Caco-2 (cell line): ENCODE measurements at regions not wholly inside any gene's neighbourhood (a gene's known extent, or its start where the extent isn't known, plus 50 kb on each side); places are given as distances from the start of the nearest gene placed in this dataset.

Experiments
- BruUV-seq: library from RNA; stranded (reverse); fragments of 400-500 nt; replicated peaks from 2 replicates; lab custom pipeline; 2021; lab: Mats Ljungman, UMichigan
- CTCF ChIA-PET: fragments of 300-600 bp; sonication (Branson Sonifier 250); formaldehyde crosslinking; loops from one replicate; lab custom pipeline; 2022; ENCODE audit warnings: antibody characterized with exemption; lab: Charles Lee
- POLR2A ChIA-PET: fragments of 300-600 bp; sonication (Branson Sonifier 250); formaldehyde crosslinking; loops from one replicate; lab custom pipeline; 2022; ENCODE audit warnings: antibody characterized with exemption; lab: Charles Lee
- DNase-seq, 2 experiments: peaks; one replicate each; pipeline versions ENCODE4 v3.0.0 to v3.0.0-alpha.2; 2020 to 2022
- H3K27me3 ChIP-seq: replicated peaks from 2 replicates; pipeline ENCODE4 v1.6.0; 2011; ENCODE audit warnings: low read length; ENCODE audit not compliant: control insufficient read depth, insufficient read depth
- H3K36me3 ChIP-seq: 2 replicates; pipeline ENCODE4 v1.5.1; 2011; ENCODE audit warnings: low read length; ENCODE audit not compliant: control insufficient read depth, insufficient read depth
- H3K4me1 ChIP-seq: fragments of 250-450 bp; sonication (Bioruptor Pico); 2 replicates; pipeline ENCODE4 v1.5.1; 2020; ENCODE audit warnings: mild to moderate bottlenecking
- H3K4me3 ChIP-seq: 2 replicates; pipeline ENCODE4 v1.5.1; 2011; ENCODE audit warnings: low read depth, mild to moderate bottlenecking, control low read depth, low read length
- H3K9me3 ChIP-seq: fragments of 250-450 bp; sonication (Bioruptor Pico); 2 replicates; pipeline ENCODE4 v1.5.1; 2020; ENCODE audit warnings: mild to moderate bottlenecking, moderate library complexity
- H3K27ac Mint-ChIP-seq: one replicate; pipeline ENCODE4 v1.8.0; 2022; ENCODE audit warnings: mixed read lengths; ENCODE audit not compliant: unreplicated experiment
- H3K27me3 Mint-ChIP-seq: one replicate; pipeline ENCODE4 v1.8.0; 2022; ENCODE audit warnings: mixed read lengths; ENCODE audit not compliant: insufficient read depth, unreplicated experiment
- H3K36me3 Mint-ChIP-seq: one replicate; pipeline ENCODE4 v1.8.0; 2022; ENCODE audit warnings: mild to moderate bottlenecking, mixed read lengths; ENCODE audit not compliant: insufficient read depth, unreplicated experiment
- H3K4me1 Mint-ChIP-seq: one replicate; pipeline ENCODE4 v1.8.0; 2022; ENCODE audit warnings: low read depth, mixed read lengths; ENCODE audit not compliant: unreplicated experiment
- H3K4me3 Mint-ChIP-seq: one replicate; pipeline ENCODE4 v1.8.0; 2022; ENCODE audit warnings: mild to moderate bottlenecking, moderate library complexity, mixed read lengths; ENCODE audit not compliant: unreplicated experiment
- H3K9me3 Mint-ChIP-seq: one replicate; pipeline ENCODE4 v1.8.0; 2022; ENCODE audit warnings: mixed read lengths; ENCODE audit not compliant: unreplicated experiment
- intact Hi-C: fragments of 100-400 bp; cut with micrococcal nuclease; formaldehyde crosslinking; loops from one replicate; pipeline ENCODE4 v1.10.0; 2022; ENCODE audit not compliant: unreplicated experiment
- TF ChIP-seq, protein P1 (sequence below), 2 experiments: fragments of 200-600 bp in 1 of 2; IDR thresholded peaks; 1 replicate in 1 of 2; 2 replicates in 1 of 2; pipeline versions ENCODE4 v1.5.1 to v1.8.0; 2011 to 2022; ENCODE audit warnings: antibody characterized with exemption in 1 of 2, control low read depth in 1 of 2, inconsistent platforms in 1 of 2, low read depth in 1 of 2, low read length in 1 of 2, mild to moderate bottlenecking in 1 of 2, moderate library complexity in 1 of 2; ENCODE audit not compliant: insufficient read depth in 1 of 2, severe bottlenecking in 1 of 2, unreplicated experiment in 1 of 2

DNA sequence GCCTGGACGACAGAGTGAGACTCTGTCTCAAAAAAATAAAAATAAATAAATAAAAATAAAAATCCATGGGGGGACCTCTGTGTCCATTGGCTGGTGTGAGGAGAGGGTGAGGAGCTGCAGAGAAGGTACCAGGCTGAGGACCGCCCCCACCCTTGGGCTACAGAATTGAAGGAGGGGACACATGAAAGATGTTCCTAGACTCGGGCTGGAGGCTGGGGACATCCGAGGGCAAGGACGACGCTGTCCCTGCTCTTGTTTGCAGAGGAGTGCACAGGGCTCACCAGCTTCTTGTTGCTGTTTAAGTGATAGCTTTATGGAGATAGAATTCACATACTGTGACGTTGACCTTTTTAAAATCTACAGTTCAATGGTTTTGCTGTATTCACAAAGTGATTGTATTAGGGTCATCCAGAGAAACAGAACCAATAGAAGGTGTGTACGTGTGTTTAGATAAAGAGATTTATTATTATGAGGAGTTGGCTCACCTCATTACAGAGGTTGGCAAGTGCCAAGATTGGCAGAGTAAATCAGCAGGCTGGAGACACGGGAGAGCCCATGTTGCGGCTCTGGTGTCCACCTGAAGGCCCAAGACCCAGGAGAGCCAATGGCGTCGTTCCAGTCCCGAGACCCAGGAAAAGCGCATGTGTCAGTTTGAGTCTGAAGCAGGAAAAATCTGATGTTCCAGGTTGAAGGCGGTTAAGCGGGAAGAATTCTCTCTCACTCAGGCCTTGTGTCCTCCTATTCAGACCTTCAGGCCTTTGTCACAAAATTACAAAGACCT is 320.7 kb downstream of the SEC14L1 start:
- TF ChIP-seq, protein P1, sequence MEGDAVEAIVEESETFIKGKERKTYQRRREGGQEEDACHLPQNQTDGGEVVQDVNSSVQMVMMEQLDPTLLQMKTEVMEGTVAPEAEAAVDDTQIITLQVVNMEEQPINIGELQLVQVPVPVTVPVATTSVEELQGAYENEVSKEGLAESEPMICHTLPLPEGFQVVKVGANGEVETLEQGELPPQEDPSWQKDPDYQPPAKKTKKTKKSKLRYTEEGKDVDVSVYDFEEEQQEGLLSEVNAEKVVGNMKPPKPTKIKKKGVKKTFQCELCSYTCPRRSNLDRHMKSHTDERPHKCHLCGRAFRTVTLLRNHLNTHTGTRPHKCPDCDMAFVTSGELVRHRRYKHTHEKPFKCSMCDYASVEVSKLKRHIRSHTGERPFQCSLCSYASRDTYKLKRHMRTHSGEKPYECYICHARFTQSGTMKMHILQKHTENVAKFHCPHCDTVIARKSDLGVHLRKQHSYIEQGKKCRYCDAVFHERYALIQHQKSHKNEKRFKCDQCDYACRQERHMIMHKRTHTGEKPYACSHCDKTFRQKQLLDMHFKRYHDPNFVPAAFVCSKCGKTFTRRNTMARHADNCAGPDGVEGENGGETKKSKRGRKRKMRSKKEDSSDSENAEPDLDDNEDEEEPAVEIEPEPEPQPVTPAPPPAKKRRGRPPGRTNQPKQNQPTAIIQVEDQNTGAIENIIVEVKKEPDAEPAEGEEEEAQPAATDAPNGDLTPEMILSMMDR (IDR thresholded peaks at IDR 0.05; ENCODE audit: insufficient read depth in 1 of 2, low read depth in 1 of 2, low read length in 1 of 2, severe bottlenecking in 1 of 2, unreplicated experiment in 1 of 2) = no peak
- Mint-ChIP-seq H3K4me1 (peaks cover 25% of the 10 kb centered on the region), H3K4me3 (no peak overlapping the region), H3K36me3 (peaks cover 53% of the 10 kb centered on the region), H3K27me3 (no peaks in the 10 kb centered on the region), H3K27ac (no peak overlapping the region), H3K9me3 (no peaks in the 10 kb centered on the region)
- intact Hi-C loops = no loop called here
- Histone ChIP-seq H3K9me3 (no peaks in the 10 kb centered on the region), H3K4me3 (no peak overlapping the region), H3K36me3 (no peaks in the 10 kb centered on the region), H3K4me1 (peaks cover 37% of the 10 kb centered on the region), H3K27me3 (no peaks in the 10 kb centered on the region)
- ChIA-PET CTCF (interaction anchor here (0.6 kb wide), 1 partner anchor 449 kb away, joined by 3 read pairs; no protein-coding TSS in a partner anchor), POLR2A (no interaction called here)
- no peak for DNase-seq
- BruUV-seq = no TSS peak

DNA sequence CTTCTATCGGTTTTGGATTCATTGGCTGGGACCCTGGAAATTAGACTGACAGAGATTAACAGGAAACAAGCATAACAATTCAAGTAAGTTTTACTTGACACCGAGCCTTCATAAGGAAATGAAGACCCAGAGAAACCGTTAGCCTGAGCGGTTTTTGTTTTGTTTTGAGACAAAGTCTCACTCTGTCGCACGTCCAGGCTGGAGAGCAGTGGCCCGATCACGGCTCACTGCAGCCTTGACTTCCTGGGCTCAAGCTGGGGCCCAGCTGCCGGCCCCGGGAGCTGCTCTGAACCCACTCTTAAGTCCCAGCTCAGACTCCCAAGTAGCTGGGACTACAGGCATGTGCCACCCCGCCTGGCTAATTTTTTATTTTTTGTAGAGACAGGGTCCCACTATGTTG is 321.3 kb downstream of the SEC14L1 start:
- TSS peak; percentile 9 for BruUV-seq
- Histone ChIP-seq H3K9me3 (no peaks in the 10 kb centered on the region), H3K36me3 (no peaks in the 10 kb centered on the region), H3K27me3 (no peaks in the 10 kb centered on the region), H3K4me3 (no peak overlapping the region), H3K4me1 (peaks cover 37% of the 10 kb centered on the region)
- no peaks in the 10 kb centered on the region for H3K9me3 Mint-ChIP-seq
- DNase-seq = no peak
- H3K4me1 Mint-ChIP-seq = peaks cover 25% of the 10 kb centered on the region
- no peak overlapping the region for H3K27ac Mint-ChIP-seq
- intact Hi-C loops = no loop called here
- POLR2A ChIA-PET = no interaction called here
- H3K4me3 Mint-ChIP-seq = no peak overlapping the region
- peaks cover 58% of the 10 kb centered on the region for H3K36me3 Mint-ChIP-seq
- no peaks in the 10 kb centered on the region for H3K27me3 Mint-ChIP-seq
- CTCF ChIA-PET = no interaction called here
- TF ChIP-seq, protein P1 (IDR thresholded peaks at IDR 0.05; ENCODE audit: insufficient read depth in 1 of 2, low read depth in 1 of 2, low read length in 1 of 2, severe bottlenecking in 1 of 2, unreplicated experiment in 1 of 2) = no peak

DNA sequence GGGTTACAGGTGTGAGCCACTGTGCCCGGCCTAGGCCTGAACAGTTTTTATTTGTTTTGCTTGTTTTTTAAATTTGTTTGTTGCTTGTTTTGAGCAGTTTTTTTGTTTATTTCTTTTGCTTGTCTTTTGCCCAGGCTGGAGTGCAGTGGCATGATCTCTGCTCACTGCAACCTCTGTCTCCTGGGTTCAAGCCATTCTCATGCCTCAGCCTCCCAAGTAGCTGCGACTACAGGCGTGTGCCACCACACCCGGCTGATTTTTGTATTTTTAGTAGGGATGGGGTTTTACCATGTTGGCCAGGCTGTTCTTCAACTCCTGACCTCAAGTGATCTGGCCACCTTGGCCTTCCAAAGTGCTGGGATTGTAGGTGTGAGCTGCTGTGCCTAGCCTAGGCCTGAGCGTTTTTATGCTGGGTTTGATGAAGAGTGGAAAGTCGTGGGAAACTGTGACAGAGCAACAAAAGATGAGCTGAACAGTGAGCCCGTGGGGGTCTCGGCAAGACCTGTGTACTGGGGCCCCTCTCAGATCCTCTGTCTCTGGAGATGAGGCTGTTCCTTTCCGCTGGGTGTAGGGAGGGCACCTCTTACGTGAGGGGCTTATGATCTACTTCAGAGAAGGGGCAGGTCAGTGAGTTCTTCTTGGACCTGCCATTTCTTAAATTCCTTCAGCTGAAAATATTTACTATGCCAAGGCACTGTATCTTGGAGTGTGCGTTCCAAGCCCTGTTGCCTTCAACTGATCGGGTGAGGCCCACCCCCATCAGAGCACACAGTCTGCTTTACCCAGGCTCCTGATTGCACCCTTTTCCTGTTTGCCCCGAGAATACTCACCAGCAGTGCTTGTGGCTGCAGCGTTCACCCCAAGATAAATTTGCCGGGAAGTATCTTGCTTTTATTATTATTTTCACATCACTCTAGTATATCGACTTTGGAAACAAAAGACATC is 322.1 kb downstream of the SEC14L1 start:
- Mint-ChIP-seq H3K4me3 (no peak overlapping the region), H3K27ac (no peak overlapping the region), H3K27me3 (no peaks in the 10 kb centered on the region), H3K4me1 (peaks cover 25% of the 10 kb centered on the region), H3K9me3 (no peaks in the 10 kb centered on the region), H3K36me3 (peaks cover 65% of the 10 kb centered on the region)
- Histone ChIP-seq H3K4me1 (peaks cover 37% of the 10 kb centered on the region), H3K36me3 (no peaks in the 10 kb centered on the region), H3K4me3 (no peak overlapping the region), H3K9me3 (no peaks in the 10 kb centered on the region), H3K27me3 (no peaks in the 10 kb centered on the region)
- CTCF ChIA-PET = no interaction called here
- DNase-seq = no peak
- no TSS peak for BruUV-seq
- intact Hi-C loops = no loop called here
- TF ChIP-seq, protein P1 (IDR thresholded peaks at IDR 0.05; ENCODE audit: insufficient read depth in 1 of 2, low read depth in 1 of 2, low read length in 1 of 2, severe bottlenecking in 1 of 2, unreplicated experiment in 1 of 2) = no peak
- POLR2A ChIA-PET = no interaction called here
